ENCODE measurements at regions not wholly inside any gene's neighbourhood (a gene's known extent, or its start where the extent isn't known, plus 50 kb on each side); places are given as distances from the start of the nearest gene placed in this dataset.

GRCh38 chr3:168490981-168491380 lies 395.3 kb upstream of the GOLIM4 start:
- Histone ChIP-seq H3K27me3 (no peaks in the 10 kb centered on the region), H3K4me1 (no peaks in the 10 kb centered on the region), H3K27ac (no peak overlapping the region), H3K9me3 (no peaks in the 10 kb centered on the region), H3K4me3 (no peak overlapping the region), H3K36me3 (ENCODE audit: low read depth, missing control alignments) (no peaks in the 10 kb centered on the region)
- intact Hi-C loops (cut with DNase I; ENCODE audit: low total_unique reads) = no loop called here
- 49 to 63% methylated on average over 1 of the region's 1 CpG for WGBS, 2 donors
- DNase-seq = no peak
- TF ChIP-seq POLR2A (IDR thresholded peaks at IDR 0.05) (no peak), CTCF (IDR thresholded peaks at IDR 0.05) (no peak)

GRCh38 chr3:168489301-168489700 lies 393.6 kb upstream of the GOLIM4 start:
- Histone ChIP-seq H3K4me3 (no peak overlapping the region), H3K4me1 (no peaks in the 10 kb centered on the region), H3K36me3 (ENCODE audit: low read depth, missing control alignments) (no peaks in the 10 kb centered on the region), H3K27ac (no peak overlapping the region), H3K27me3 (no peaks in the 10 kb centered on the region), H3K9me3 (no peaks in the 10 kb centered on the region)
- TF ChIP-seq POLR2A (IDR thresholded peaks at IDR 0.05) (no peak), CTCF (IDR thresholded peaks at IDR 0.05) (no peak)
- intact Hi-C loops (cut with DNase I; ENCODE audit: low total_unique reads) = no loop called here
- DNase-seq = no peak

- Histone ChIP-seq H3K36me3 (ENCODE audit: low read depth, missing control alignments) (no peaks in the 10 kb centered on the region), H3K4me3 (no peak overlapping the region), H3K9me3 (no peaks in the 10 kb centered on the region), H3K27me3 (no peaks in the 10 kb centered on the region), H3K4me1 (no peaks in the 10 kb centered on the region), H3K27ac (no peak overlapping the region)
- WGBS, 2 donors = 67 to 76% methylated on average over 2 of the region's 2 CpGs
- intact Hi-C loops (cut with DNase I; ENCODE audit: low total_unique reads) = no loop called here
- DNase-seq = no peak
- TF ChIP-seq CTCF (IDR thresholded peaks at IDR 0.05) (no peak), POLR2A (IDR thresholded peaks at IDR 0.05) (no peak)
Observed at GRCh38 chr3:168485936-168486335, 390.2 kb upstream of the GOLIM4 start.

GRCh38 chr3:168476360-168476980 lies 380.7 kb upstream of the GOLIM4 start:
- no peak for TF ChIP-seq POLR2A (IDR thresholded peaks at IDR 0.05)
- TF ChIP-seq CTCF (IDR thresholded peaks at IDR 0.05) = no peak
- Histone ChIP-seq H3K27me3 (no peaks in the 10 kb centered on the region), H3K27ac (no peak overlapping the region), H3K36me3 (ENCODE audit: low read depth, missing control alignments) (no peaks in the 10 kb centered on the region), H3K9me3 (no peaks in the 10 kb centered on the region), H3K4me3 (no peak overlapping the region), H3K4me1 (no peaks in the 10 kb centered on the region)
- DNase-seq = no peak
- 70 to 76% methylated on average over 11 of the region's 11 CpGs for WGBS, 2 donors
- intact Hi-C loops (cut with DNase I; ENCODE audit: low total_unique reads) = no loop called here

- intact Hi-C loops (cut with DNase I; ENCODE audit: low total_unique reads) = no loop called here
- DNase-seq = no peak
- Histone ChIP-seq H3K9me3 (no peaks in the 10 kb centered on the region), H3K4me3 (no peak overlapping the region), H3K36me3 (ENCODE audit: low read depth, missing control alignments) (no peaks in the 10 kb centered on the region), H3K4me1 (no peaks in the 10 kb centered on the region), H3K27me3 (no peaks in the 10 kb centered on the region), H3K27ac (no peak overlapping the region)
- TF ChIP-seq POLR2A (IDR thresholded peaks at IDR 0.05) (no peak), CTCF (IDR thresholded peaks at IDR 0.05) (no peak)
- 88% methylated on average over 1 of the region's 1 CpG for WGBS, 2 donors
Observed at GRCh38 chr3:168475704-168476103, 380.0 kb upstream of the GOLIM4 start.

Measured in testis (tissue), 2 donors.